HG03064 (cell line): ENCODE measurements at regions not wholly inside any gene's neighbourhood (a gene's known extent, or its start where the extent isn't known, plus 50 kb on each side); places are given as distances from the start of the nearest gene placed in this dataset.

Experiments
- ATAC-seq: cut with Tn5 transposase; IDR thresholded peaks from one replicate; pipeline ENCODE4 v1.9.1; 2021; ENCODE audit warnings: low read depth; ENCODE audit not compliant: unreplicated experiment

DNA sequence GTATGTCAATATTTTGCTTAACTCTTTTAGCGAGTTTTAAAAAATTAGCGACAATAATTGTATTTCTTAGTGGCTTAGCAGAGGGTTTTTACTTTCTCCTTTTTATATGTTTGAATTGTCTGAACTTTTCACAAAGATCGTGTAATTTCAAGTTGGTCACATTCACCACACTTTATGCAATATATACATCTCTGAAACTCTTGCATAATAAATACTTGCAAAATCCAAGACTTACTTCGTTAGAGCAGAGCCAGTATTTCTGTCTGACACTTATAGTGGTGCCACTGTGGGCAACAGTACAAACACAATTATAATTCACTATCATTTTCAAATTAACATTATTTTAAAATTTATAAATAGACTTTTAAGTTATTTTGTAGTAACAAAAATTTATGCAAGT, 62.0 kb downstream of the SUCNR1 start:
- ATAC-seq, result no peak

DNA sequence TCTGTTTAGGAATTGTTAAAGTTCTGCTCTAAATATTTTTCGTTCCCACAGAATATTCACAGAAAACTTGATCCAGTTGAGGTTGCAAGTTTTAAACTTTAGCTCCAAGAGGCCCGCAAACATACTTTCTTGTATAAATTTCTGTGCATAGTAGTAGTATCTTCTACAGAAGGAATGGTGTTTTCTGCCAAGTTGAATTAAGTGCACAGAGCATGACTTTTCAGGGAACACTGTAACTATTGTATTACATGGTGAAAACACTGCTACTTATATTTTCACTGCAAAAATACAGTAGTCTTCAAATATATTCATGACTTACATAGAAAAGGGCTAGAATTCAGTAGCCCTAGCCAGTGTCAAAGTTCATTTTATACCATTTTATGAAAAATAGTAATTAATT, 67.0 kb downstream of the SUCNR1 start:
- ATAC-seq, result no peak

DNA sequence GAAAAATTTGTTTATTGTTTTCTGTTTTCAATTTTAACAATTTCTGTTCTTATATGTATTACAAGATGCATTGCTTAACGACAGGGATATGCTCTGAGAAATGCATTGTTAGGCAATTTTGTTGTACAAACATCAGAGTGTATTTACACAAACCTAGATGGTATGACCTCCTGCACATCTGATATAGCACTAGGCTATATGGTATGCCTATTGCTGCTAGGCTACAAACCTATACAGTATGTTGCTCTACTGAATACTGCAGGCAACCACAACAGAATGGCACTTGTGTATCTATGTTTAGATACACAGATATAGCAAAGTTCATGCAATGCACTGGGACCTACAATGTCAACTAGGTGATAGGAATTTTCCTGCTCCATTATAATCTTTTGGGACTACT, 70.1 kb downstream of the SUCNR1 start:
- no peak for ATAC-seq

DNA sequence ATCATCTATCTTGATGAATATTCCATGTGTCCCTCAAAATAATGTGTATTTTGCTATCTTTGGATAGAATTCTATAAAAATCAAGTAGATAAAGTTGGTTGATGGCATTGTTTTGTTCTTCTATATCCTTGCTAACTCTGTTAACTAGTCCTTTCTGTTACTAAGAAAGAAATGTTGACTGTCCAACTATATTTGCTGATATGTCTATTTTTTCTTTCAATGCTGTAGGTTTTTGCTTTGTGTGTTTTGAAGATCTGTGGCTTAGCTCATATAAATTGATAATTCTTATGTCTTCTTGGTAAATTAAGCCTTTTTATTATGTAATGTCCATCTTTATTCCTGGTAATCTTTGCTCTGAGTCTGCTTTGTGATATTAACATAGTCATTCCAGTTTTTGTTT, 70.9 kb downstream of the SUCNR1 start:
- no peak for ATAC-seq

DNA sequence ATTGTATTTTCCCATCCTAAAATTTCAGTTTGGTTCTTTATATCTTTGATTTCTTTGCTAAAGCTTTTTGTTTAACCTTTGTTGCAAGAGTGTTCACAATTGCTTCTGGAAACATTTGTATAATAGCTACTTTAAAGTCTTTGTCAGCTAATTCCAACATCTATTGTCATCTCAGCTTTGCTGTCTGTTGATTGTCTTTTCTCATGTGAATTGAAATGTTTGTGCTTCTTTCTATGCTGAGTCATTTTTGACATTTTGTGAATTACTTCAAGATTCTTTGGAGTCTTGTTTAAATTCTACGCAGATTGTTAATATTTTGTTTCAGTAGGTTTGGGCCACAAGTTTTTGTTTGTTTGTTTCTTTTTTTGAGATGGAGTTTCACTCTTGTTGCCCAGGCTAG, 73.2 kb downstream of the SUCNR1 start:
- ATAC-seq, result no peak

DNA sequence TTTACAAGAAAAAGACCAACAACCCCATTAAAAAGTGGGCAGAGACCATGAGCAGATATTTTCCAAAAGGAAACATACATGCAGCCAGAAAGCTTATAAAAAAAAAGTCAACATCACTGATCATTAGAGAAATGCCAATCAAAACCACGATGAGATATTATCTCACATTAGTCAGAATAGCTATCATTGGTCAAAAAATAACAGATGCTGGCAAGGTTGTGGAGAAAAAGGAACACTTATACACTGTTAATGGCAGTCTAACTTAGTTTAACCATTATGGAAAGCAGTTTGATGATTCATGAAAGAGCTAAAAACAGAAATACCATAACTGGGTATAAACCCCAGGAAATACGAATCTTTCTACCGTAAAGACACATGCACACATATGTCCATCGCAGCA, 76.3 kb downstream of the SUCNR1 start:
- ATAC-seq, result no peak

DNA sequence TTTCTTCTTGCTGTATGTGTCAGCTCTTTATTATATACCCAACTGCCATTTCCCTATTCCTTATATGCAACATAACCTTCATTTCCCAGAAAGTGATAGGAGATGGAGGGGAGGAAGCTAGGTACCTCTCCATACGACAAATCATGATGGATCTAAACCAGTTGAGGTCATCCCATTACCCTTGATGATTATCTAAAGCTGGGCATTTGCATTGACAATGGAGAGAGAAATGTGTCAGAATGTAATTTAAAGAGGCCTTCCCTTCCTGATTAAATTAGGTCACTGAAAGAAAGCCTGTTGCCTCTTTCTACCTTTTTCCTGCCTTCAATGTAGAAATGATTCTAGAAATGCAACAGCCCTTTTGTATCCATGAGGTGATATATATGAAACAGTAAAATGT, 81.9 kb downstream of the SUCNR1 start:
- ATAC-seq, result no peak

DNA sequence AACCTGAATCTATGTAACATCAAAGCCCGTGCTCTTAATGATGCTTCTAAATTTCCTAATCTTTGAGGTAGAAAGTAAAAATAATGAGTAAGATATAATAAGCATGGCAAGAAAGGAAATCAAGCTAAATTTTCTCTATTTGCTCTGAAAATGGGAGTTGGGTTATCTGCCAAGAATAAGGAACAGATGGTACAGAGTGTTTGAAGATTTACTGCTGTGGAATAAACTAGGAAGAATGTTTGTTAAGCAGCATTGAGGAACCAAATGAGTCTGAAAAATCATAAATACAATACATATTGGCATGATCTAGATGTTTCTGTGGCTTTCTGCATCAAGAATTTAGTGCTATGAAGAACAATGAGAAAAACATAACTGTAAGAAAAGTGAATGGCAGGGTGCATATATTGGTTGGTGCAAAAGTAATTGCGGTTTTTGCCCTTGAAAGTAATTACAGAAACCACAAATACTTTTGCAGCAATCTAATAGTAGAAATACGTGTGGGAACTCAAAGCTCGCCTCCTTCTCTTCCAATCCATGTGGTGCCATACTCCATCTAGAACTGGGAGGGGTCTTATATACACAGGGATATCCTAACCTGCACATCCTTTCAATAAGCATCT, 87.6 kb downstream of the SUCNR1 start:
- no peak for ATAC-seq

DNA sequence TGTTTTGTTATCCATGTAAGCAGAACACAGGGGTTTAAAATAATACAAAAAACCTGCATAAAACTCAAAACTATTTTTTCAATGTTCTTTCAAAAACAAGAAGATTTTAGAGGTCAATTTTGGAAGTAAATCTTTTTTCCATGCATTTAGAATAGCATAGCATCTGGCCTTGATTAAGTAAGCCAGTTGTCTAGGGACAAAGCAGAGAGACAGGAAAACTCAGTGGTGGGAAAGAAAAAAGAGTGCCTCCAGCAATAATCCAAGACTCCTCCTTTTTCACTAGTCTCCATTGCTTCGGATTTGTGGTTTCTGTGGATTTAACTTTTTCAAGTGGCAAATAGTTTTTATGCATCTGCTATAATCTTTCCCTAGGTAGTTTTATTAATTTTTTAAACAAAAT, 88.9 kb downstream of the SUCNR1 start:
- ATAC-seq, result no peak

DNA sequence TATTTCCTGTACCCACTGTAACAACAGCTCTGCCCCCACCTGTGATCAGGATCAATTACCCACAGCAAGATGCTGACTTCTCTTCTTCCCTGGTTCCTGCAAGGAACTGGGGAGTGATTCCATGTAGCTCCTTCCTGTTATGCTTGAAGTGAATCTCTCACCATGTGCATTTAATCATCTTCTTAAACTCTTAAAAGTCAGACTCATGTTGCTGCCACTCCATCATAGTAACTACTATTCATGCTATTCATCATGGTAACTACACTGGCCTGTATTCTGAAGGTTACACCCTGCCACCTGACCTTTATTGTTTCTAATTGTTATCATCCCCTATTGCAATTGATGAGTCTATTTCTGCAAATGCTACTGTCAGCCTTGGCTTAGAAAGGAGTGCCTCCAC, 89.5 kb downstream of the SUCNR1 start:
- ATAC-seq, result no peak

DNA sequence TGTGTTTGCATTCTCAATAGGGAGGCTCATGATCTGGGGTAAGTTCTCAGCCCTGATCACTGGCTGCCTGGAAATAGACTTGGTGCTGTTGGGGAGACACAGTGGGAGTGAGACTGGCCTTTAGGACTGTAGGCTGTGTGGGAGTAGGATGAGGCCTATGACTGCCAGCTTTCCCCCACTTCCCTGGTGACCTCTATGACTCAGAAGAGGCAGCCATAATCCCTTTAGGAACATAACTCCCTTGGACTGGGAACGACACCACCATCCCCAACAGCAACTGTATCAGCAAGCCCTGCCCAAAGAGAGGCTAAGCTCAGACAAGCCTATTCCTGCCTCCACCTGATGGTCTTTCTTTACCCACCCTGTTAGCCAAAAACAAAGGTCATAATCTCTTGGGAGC, 91.3 kb downstream of the SUCNR1 start:
- no peak for ATAC-seq

DNA sequence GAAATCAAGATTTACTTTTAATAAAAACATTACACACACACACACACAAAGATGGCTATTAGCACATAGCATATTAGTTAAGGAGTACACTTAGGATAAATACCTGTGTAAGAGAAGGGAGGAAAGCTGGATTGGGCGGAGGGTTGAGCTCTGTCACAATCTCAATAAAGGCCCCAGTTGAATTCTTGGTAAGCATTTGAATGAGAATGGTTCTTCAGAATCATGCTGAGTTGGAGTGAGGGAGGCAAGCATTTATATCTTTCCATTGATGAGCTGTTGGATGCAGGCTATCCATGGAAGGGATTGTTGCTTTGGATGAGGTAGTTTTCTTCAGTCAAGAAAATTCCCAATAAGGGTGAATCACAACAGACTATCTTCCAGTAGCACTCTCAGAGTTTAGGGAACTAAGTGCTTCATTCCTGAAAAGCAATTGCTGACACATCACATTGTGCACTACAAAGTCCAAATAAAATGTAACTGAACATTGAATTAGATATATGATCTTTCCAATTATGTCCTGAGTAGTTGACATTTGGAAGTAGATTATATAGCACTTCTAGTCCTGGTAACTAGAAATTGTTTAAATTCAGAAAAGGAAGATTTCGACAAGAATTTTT, 95.7 kb downstream of the SUCNR1 start:
- ATAC-seq, result no peak

DNA sequence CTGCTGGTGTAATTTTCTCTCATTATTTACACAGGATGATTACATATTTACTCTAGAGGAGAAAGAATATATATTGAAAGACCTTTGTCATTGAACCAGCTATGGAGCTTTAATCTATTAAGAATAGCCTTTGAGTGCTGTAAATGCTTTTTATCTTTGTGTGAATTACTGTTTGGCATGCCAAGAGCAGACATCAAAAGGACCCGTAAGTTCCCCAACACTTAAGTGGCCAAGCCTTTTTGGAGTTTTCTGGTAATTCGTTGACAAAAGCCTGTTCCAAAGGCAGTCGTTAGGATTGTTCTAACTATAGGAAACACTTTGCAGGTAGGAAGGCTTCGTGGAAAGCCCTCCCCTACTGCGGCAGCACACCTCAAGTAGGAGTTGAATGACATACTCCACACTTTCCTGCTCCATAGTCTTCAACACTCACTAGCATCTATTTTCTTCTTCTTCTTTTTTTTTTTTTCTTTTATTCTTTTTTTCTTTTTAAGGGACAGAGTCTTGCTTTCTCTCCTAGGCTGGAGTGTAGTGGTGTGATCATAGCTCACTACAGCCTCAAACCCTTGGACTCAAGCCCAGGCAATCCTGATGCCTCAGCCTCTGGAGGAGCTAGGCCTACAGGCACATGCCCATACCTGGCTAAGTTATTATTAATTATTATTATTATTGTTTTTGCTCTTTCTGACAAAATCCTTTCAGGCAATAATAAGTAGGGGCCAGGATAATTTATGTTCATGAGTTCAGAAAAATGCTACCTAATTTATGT, 98.6 kb downstream of the SUCNR1 start:
- no peak for ATAC-seq

DNA sequence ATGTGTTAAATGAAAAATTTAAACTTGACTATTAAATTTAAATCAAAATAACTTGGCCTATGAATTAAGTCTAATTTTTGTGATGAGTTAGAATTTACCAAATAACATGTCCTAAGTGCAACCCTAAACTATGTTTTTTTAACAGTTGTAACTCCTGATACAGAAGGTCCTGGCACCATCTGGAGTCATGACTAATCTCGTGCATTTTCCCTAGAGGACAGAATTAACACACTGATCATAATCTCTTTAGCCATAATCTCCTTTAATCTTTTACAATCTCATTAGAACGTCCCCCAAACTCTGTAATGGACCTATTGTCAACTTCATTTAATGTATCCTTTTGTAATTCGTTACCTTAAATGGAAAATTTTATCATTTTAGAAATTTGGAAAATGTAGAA, 100.6 kb downstream of the SUCNR1 start:
- ATAC-seq, result no peak

DNA sequence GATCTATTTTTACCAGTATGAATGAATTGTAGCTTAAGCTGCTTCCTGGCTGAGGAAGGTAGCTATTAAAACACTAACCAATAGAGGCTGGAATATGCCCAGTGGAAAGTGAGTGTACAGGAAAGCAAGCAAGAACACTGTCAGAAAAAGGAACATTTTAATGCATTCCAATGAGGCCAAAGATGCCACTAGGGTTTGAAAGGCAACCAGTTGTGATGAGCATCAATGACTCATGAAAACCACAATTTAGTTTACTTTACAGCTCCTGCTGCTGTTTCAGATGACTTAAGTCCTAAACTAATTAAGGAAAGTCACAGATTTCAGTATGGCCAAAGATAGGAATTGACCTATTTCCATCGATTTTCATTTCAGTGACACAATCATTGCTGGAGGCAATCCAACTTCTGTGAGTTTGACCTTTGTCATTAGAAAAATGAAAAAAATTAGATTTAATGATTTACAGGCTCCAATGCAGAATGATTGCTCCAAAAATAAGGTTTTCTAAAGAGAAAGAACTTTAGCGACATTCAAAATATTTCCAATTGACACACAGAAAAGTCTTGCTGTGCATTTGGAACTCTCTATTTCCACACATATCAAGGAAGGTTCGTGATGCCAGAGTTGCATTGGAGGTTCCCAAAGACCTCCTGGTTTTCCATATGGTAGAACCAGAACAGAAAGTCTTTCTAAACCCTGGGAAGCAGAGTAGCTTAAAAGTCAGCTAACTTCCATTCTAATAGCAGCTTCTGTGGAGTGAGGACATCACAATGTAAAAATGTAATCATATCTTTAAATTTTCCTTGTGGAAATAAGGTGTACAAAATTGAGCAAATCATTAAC, 103.0 kb downstream of the SUCNR1 start:
- ATAC-seq, result no peak

DNA sequence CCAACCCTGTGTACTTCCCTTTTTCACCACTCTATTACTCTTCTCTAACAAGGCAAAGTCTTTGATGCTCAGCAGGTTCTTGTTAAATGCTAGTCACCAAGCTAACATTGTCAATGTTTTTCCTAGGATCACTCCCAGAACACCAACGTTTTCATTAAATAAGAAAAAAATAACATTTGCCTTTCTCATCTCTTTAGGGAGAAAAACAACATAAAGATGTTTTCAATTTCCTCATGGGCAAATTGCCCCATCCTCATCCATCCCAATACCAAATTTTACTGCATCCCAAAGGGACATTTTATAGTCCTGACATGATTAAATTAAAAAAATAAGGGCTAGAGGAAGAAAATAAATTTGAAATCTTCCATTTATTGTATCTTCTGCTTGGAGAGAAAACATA, 106.5 kb downstream of the SUCNR1 start:
- no peak for ATAC-seq

DNA sequence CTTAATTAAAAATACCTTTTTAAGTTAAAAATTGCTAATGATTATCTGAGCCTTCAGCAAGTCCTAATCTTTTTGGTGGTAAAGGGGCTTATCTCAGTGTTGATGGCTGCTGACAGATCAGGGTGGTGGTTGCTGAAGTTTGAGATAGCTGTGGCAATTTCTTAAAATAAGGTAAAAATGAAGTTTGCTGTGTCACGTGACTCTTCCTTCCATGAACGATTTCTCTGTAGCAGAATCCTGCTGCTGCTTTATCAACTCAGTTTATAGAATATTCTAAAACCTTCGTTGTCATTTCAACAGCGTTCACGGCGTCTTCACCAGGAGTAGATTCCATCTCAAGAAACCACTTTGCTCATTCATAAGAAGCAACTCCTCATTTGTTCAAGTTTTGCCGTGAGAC, 110.1 kb downstream of the SUCNR1 start:
- no peak for ATAC-seq

DNA sequence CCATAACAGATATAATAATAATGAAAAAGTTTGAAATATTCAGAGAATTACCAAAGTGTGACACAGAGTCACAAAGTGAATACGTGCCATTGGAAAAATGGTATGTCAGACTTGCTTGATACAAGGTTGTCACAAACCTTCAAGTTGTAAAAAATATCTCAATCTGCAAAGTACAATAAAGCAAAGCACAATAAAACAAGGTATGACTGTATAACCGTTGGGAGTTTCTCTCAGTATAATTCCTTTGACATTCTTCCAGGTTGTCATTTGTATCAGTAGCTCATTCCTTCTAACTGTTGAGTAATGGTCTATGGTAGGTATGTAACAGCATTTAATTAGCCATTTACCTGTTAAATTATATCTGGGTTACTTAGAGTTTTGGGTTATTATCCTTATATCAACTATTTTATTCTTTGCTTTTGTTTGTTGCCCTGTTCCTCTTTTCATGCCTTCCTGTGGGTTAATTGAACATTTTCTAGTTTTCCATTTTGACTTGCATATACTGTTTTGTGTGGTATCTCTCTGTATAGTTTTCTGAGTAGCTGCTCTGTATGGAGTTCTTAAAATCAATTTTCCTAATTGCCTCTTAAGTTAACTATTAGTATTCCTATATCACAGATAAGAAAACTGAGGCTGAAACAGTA, 112.5 kb downstream of the SUCNR1 start:
- ATAC-seq, result no peak

DNA sequence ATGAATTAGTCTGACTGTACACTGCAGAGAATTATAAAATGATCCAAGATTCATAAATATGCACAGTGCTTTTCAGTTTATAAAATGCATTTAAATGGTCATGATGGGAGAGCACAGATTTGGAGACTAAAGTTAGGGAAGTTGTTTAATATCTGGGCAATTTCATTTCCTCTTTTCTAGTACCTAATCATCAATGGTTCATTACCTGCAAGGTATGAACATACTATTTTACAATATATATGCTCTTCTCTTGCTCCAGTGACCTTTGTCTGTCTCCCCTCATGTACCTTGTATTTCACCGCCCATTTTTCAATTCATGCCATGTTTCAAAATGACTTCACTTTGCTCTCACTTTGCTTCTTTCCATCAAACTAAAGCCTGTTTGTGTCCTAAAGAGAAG, 114.5 kb downstream of the SUCNR1 start:
- ATAC-seq, result no peak

DNA sequence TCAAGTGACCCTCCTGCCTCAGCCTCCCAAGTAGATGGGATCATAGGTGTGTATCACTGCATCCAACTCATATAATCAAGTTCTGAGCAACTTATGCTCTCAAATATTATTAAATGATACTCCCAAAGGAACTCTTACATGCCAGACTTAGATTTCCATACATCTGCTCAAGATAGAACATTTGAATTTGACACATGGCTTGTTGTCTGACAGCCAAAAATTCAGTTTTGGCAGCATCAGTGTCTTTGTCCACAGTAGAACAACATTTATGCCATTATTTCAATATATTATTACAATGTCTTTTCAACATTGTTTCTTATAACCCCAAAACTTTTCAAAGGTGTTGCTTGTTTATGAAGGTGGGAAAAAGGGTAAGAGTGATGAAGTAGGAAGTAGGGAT, 116.2 kb downstream of the SUCNR1 start:
- ATAC-seq, result no peak
